Hematopoietic multipotent progenitor cell treated with erythropoietin and hydrocortisone succinate and interleukin-3 and kit ligand, for 4 days (in vitro differentiated cells): ENCODE measurements at regions not wholly inside any gene's neighbourhood (a gene's known extent, or its start where the extent isn't known, plus 50 kb on each side); places are given as distances from the start of the nearest gene placed in this dataset.
"Not testable (repeated sequence)": the region's sequence is repeated elsewhere in the genome, so short reads cannot be mapped to it uniquely, and the experiment has no call there.

Source experiments
- DNase-seq: peaks from one replicate; pipeline ENCODE4 v3.0.0-alpha.2; 2015

GRCh38 chr13:103605546-103606326 is 539.5 kb upstream of the SLC10A2 start:
- no peak for DNase-seq

GRCh38 chr13:103599870-103600269 is 533.7 kb upstream of the SLC10A2 start:
- not testable (repeated sequence) for DNase-seq

DNA sequence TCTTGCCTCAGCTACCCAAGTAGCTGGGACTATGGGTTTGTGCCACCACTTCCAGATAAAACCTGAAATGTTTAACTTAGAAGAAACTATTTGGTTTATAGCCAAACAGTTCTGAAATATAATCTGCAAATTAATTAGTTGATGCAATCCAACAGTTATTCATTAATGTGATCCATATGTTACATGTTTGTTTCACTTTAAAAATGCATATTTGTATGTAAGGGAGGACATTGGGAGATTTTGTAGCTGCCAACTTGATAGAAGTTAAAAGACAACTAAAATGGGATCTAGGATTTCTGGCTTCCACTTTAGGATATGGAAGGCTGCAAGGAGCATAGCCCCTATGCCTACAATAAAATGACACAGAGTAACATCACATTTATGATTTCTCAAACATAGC is 532.5 kb upstream of the SLC10A2 start:
- DNase-seq = no peak

- no peak for DNase-seq
Observed at GRCh38 chr13:103573446-103573845, 507.2 kb upstream of the SLC10A2 start.

- no peak for DNase-seq
Observed at GRCh38 chr13:103568314-103568713, 502.1 kb upstream of the SLC10A2 start.

GRCh38 chr13:103557878-103558277 is 491.7 kb upstream of the SLC10A2 start:
- no peak for DNase-seq

GRCh38 chr13:103556681-103557080 is 490.5 kb upstream of the SLC10A2 start:
- DNase-seq = no peak

DNA sequence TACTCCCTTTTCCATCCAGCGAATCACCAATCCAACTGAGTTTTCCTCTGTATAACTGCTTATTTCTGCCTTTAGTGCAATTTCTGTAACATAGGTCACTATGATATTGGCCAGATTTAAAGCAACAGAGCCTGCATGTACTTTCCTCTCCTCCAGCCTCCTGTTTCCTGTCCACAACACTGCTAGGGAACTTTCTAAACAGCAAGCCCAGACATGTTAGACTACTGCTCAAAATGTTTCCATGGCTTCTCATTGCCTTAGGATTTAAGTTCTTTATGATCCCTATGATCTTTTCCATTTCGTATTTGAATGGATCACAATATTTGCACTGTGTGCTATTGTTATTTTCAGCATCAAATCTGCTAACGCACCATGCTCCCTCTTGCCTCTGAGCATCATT is 481.7 kb upstream of the SLC10A2 start:
- DNase-seq = no peak

DNA sequence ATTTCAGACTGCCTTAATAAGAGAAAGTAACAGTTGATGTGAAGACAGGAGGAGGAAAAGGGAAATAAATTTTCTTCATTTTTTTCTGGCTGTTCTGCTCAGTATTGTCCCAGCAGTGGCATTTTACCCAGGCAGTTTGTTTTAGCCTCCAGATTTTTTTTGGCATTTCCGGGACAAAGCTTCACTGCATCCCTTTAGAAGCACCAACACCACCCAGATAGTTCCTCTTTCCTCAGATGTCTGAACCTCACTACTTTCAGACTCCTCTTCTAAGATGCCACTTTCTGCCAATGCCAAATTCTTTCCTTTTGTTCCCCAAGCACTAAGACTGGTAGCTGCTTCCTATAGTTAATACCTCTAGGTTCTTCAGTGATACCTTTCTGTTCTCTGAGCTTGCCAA is 480.1 kb upstream of the SLC10A2 start:
- DNase-seq = peak; percentile 44

GRCh38 chr13:103542648-103543047 is 476.4 kb upstream of the SLC10A2 start:
- no peak for DNase-seq

DNA sequence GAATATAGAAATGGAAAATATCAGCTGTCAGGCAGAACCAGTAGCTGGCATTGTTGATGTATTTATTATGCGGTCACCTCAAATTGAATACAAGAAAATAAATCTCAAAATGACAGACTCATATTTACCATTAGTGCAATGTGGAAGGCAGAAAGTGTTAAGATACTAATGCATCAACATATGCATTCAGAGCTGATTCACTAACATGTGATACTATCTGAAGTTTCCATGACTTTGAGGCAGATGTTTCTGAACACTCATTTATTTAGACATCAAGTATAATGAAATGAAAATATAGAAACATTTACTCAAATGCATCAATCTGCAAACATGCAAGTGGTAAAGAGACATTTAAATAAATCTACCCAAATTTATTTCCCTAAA is 474.2 kb upstream of the SLC10A2 start:
- no peak for DNase-seq

- DNase-seq = no peak
Observed at GRCh38 chr13:103539721-103540381, 473.6 kb upstream of the SLC10A2 start.

DNA sequence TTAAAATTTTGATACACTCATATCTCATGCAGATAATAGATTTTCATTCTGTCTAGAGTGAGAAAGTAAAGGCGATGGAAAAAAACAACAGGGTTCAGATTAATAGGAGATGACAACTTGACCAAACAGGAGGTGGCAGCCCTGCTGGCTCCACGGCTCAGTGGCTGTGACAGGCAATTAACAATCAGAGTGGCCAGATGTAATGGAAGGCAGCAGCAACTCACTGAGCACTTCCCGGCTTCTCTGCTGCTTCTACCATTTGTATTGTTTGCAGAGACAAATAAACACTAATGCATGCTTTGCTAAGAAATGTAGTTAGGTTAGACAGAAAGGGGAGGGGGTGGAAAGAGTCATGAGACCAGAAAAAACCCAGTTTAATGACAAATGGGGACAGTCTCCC is 473.0 kb upstream of the SLC10A2 start:
- DNase-seq = no peak

DNA sequence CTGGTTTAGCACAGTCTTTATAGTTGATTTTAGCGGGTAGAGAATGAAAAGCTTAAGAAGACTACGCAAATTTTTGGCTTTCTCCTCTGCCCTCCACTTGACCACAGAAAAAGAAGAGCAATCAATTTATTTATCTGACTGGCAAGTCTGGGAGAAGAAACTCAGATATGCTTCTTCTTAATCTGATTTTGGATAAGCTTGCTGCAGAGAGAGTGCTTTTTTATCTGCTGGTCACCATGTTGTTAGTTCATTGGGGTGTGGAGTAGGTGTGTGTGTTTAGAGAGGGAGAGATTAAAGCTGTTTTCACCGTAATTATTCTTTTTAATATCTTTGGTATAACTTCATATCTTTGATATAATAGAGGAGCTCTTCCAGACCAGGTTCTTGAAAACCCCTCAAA is 471.4 kb upstream of the SLC10A2 start:
- DNase-seq = no peak

DNA sequence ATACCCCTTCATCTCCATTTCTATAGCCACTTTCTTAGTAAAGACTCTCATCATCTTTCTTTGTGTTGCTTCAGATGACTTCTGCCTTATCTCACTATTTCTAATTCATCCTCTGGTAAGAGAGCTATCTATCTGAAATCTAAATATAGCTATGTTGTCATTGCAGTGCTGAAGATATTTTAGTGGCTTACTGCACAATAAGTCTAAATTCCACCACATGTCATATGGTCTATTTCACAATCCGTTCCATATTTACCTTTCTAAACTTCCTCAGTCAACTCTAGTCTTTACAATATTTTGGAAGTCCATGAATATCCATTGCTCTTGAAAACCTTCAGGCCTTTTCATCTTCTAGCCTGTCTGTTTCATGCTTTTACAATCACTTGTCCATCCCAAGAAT is 465.1 kb upstream of the SLC10A2 start:
- peak; percentile 22 for DNase-seq

- DNase-seq = no peak
Observed at GRCh38 chr13:103528437-103528836, 462.2 kb upstream of the SLC10A2 start.

DNA sequence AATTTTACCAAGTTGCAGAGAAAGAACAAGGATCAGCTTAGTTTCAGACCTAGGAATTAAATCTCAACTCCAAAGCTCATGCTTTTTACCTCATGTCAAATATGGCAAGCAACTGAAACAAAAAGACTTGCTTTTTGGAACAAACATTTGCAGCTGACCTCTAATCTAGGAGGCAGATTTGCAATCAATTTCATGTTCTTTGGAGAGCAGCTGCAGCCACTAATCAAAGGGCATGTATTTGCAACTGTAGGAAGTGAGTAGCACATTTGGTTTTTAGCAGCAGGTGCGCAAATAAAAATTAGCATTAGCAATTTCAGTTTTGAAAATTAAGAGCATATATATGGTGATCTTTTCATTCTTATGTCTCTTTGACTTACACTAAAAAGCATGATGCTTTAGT is 459.3 kb upstream of the SLC10A2 start:
- DNase-seq = no peak

- DNase-seq = no peak
Observed at GRCh38 chr13:103523858-103524257, 457.6 kb upstream of the SLC10A2 start.

DNA sequence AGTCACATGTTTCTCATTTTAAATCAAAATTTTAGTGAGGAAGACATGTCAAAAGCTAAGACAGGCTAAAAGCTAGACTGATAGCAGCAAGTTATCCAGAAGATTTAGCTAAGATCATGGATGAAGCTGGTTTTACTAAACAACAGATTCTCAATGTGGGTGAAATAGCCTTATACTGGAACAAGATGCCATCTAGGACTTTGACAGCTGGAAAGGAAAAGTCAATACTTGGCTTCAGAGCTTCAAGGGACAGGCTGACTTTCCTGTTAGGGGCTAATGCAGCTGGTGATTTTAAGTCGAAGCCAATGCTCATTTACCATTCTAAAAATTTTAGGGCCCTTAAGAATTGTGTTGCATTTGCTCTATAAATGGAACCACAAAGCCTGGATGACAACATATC is 455.3 kb upstream of the SLC10A2 start:
- no peak for DNase-seq

DNA sequence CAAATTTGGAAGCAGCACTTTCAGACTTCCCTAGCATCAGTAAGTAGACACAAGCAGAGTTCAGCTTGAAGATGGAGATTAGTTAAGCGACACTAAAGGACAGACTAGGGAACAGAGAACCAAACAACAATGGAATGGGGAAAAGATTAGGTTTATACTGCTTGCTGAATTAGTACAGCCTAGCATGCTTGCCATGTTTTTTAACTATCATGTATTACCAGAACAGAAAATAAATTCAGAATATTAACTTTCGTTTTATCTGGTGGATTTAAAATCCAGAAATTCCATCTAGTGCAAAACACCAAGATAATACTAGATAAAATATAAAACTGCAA is 451.5 kb upstream of the SLC10A2 start:
- no peak for DNase-seq

GRCh38 chr13:103517066-103517767 is 451.0 kb upstream of the SLC10A2 start:
- no peak for DNase-seq

DNA sequence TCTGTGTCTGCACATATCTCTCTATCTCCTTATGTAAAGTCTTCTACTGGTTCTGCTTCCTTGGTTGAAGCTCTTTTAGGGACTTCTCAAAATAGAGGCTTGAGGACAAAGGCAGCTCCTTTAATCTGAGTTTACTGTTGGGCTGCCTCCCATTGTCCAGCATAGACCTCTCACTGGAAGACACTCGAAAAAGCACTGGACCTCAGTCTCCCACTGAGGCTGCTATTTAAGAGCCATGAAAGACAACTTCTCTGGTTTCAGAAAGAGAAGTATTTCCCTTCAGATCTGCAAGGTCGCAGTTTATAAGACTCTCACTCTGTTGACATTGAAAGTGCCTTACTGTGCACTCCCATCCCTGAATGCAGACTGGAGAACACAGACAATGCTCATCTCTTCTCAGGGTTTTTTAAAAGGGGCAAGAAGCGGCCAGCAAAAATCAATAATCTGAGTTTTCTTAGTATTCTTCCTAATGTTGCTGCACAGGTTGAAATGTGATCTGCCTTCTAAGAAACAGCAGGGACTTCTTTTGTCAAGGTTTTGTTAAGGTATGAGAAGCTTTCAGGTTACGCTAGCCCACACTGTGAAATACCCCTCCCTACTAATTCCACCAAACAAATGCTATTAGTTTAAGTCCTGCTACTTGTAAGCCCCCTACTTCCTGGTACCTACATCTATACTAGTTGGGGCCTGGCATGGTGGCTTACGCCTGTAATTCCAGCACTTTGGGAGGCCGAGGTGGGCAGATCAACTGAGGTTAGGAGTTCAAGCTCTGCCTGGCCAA is 450.0 kb upstream of the SLC10A2 start:
- DNase-seq = no peak

DNA sequence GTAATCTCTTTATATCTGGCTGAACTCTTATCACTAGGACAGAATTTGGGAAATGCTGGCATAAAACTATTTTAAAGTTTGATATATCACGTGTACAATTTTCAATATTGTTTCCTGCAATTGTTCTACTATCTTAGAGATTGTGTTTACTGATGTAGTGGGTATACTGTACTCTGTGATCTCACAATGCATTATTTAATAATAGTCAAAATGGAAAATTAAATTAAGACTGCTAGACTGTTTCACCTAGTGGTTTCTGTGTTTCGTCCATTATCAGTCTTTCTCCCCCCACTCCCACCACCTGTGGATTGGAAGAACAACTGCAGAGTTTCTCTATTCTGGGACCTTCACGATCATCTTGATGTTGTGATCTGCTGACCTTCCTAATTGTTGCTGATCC is 449.2 kb upstream of the SLC10A2 start:
- no peak for DNase-seq
